IMR-90 (cell line): ENCODE measurements at regions not wholly inside any gene's neighbourhood (a gene's known extent, or its start where the extent isn't known, plus 50 kb on each side); places are given as distances from the start of the nearest gene placed in this dataset.

ENCODE experiments used
- ATAC-seq: fragments of 200-7000 bp; cut with Tn5 transposase; 2 replicates; pipeline ENCODE4 v1.9.1; 2020; ENCODE audit warnings: low read depth, mild to moderate bottlenecking, moderate library complexity
- BruUV-seq: library from RNA; stranded (reverse); fragments of 400-500 nt; replicated peaks from 2 replicates; lab custom pipeline; 2021; lab: Mats Ljungman, UMichigan
- CTCF ChIA-PET: fragments of 300-600 bp; formaldehyde crosslinking; extraction: SDS; loops from one replicate; lab custom pipeline; 2021; ENCODE audit warnings: antibody characterized with exemption; lab: Yijun Ruan, JAX
- POLR2A ChIA-PET: fragments of 300-600 bp; sonication (Branson Sonifier 250); formaldehyde crosslinking; loops from one replicate; lab custom pipeline; 2022; ENCODE audit warnings: antibody characterized with exemption; ENCODE audit not compliant: unreplicated experiment; lab: Charles Lee
- DNase-seq: peaks from one replicate; pipeline ENCODE4 v3.0.0; 2013
- H2AFZ ChIP-seq: replicated peaks from 2 replicates; pipeline ENCODE3; 2013; ENCODE audit warnings: low read length, mild to moderate bottlenecking; ENCODE audit not compliant: poor library complexity
- H2AK5ac ChIP-seq: 2 replicates; pipeline ENCODE4 v1.6.1; 2013; ENCODE audit warnings: low read depth, low read length, inconsistent platforms
- H2AK9ac ChIP-seq: replicated peaks from 2 replicates; pipeline ENCODE3; 2013; ENCODE audit warnings: mild to moderate bottlenecking, low read depth, low read length, moderate library complexity; ENCODE audit not compliant: poor library complexity
- H2BK120ac ChIP-seq: 2 replicates; pipeline ENCODE4 v1.6.1; 2013; ENCODE audit warnings: low read depth, low read length, inconsistent platforms
- H2BK15ac ChIP-seq: 3 replicates; pipeline ENCODE4 v1.6.1; 2013; ENCODE audit warnings: low read depth, low read length, inconsistent platforms
- H2BK20ac ChIP-seq: 2 replicates; pipeline ENCODE4 v1.6.1; 2013; ENCODE audit warnings: low read depth, mild to moderate bottlenecking, inconsistent platforms, low read length, moderate library complexity
- H2BK5ac ChIP-seq: 2 replicates; pipeline ENCODE4 v1.6.1; 2013; ENCODE audit warnings: mild to moderate bottlenecking, low read depth, low read length, inconsistent platforms; ENCODE audit not compliant: poor library complexity, severe bottlenecking
- H3K14ac ChIP-seq: replicated peaks from 2 replicates; pipeline ENCODE4 v1.6.1; 2013; ENCODE audit warnings: low read depth, low read length, inconsistent platforms
- H3K18ac ChIP-seq: 2 replicates; pipeline ENCODE4 v1.6.1; 2013; ENCODE audit warnings: low read depth, low read length, control low read depth
- H3K23ac ChIP-seq: 2 replicates; pipeline ENCODE4 v1.6.1; 2013; ENCODE audit warnings: low read depth, low read length, inconsistent platforms
- H3K27ac ChIP-seq: 2 replicates; pipeline ENCODE4 v1.5.1; 2013; ENCODE audit warnings: mild to moderate bottlenecking, control low read depth, low read length; ENCODE audit not compliant: insufficient read depth
- H3K27me3 ChIP-seq: 2 replicates; pipeline ENCODE4 v1.6.1; 2013; ENCODE audit warnings: low read length; ENCODE audit not compliant: control insufficient read depth, insufficient read depth
- H3K36me3 ChIP-seq: 2 replicates; pipeline ENCODE4 v1.6.1; 2013; ENCODE audit warnings: low read length, mixed read lengths; ENCODE audit not compliant: control insufficient read depth, insufficient read depth
- H3K4ac ChIP-seq: 2 replicates; pipeline ENCODE4 v1.6.1; 2013; ENCODE audit warnings: low read depth, low read length, inconsistent platforms
- H3K4me1 ChIP-seq: 2 replicates; pipeline ENCODE4 v1.6.1; 2013; ENCODE audit warnings: low read length, mixed read lengths; ENCODE audit not compliant: control insufficient read depth, insufficient read depth
- H3K4me2 ChIP-seq: 2 replicates; pipeline ENCODE4 v1.6.1; 2013; ENCODE audit warnings: low read depth, mild to moderate bottlenecking, control low read depth, low read length, moderate library complexity
- H3K4me3 ChIP-seq: 2 replicates; pipeline ENCODE4 v1.5.1; 2013; ENCODE audit warnings: low read depth, mild to moderate bottlenecking, control low read depth, low read length, moderate library complexity; ENCODE audit not compliant: insufficient read depth
- H3K56ac ChIP-seq: 2 replicates; pipeline ENCODE4 v1.6.1; 2013; ENCODE audit warnings: low read length, inconsistent platforms; ENCODE audit not compliant: insufficient read depth; ENCODE audit errors: extremely low read depth
- H3K79me1 ChIP-seq, 2 experiments: 2 replicates each; pipeline ENCODE4 v1.6.1; 2013; ENCODE audit warnings: low read length in 2 of 2, inconsistent platforms in 1 of 2, low read depth in 1 of 2
- H3K9ac ChIP-seq: 2 replicates; pipeline ENCODE4 v1.6.1; 2013; ENCODE audit warnings: low read depth, low read length, control low read depth
- H3K9me1 ChIP-seq: 2 replicates; pipeline ENCODE4 v1.6.1; 2013; ENCODE audit warnings: low read length, inconsistent platforms; ENCODE audit not compliant: insufficient read depth
- H3K9me3 ChIP-seq: 2 replicates; pipeline ENCODE4 v1.6.1; 2013; ENCODE audit warnings: low read length; ENCODE audit not compliant: control insufficient read depth, insufficient read depth
- H4K20me1 ChIP-seq: 2 replicates; pipeline ENCODE4 v1.6.1; 2013; ENCODE audit warnings: low read length, inconsistent platforms; ENCODE audit not compliant: insufficient read depth
- H4K5ac ChIP-seq: 2 replicates; pipeline ENCODE4 v1.6.1; 2013; ENCODE audit warnings: mild to moderate bottlenecking, low read depth, low read length, control low read depth
- H4K8ac ChIP-seq, 2 experiments: 2 replicates each; pipeline ENCODE4 v1.6.1; 2013; ENCODE audit warnings: low read depth in 2 of 2, low read length in 2 of 2, control low read depth in 1 of 2, inconsistent platforms in 1 of 2
- H4K91ac ChIP-seq: 2 replicates; pipeline ENCODE4 v1.6.1; 2013; ENCODE audit warnings: low read depth, low read length, inconsistent platforms; ENCODE audit not compliant: insufficient read depth
- CEBPB ChIP-seq: IDR thresholded peaks from 2 replicates; pipeline ENCODE4 v1.6.1; 2012; ENCODE audit warnings: low read depth, low read length, improper control_type of control experiment
- NFE2L2 ChIP-seq: fragments of 150-350 bp; IDR thresholded peaks from 2 replicates; pipeline ENCODE4 v1.6.1; 2016; ENCODE audit warnings: low read depth, mild to moderate bottlenecking, low read length
- POLR2A ChIP-seq: IDR thresholded peaks from 2 replicates; pipeline ENCODE4 v1.6.1; 2012; ENCODE audit warnings: mild to moderate bottlenecking, low read depth, low read length
- RAD21 ChIP-seq: IDR thresholded peaks from 2 replicates; pipeline ENCODE4 v1.6.1; 2012; ENCODE audit warnings: low read length, improper control_type of control experiment
- RCOR1 ChIP-seq: IDR thresholded peaks from 2 replicates; pipeline ENCODE4 v1.6.1; 2012; ENCODE audit warnings: mild to moderate bottlenecking, low read length, improper control_type of control experiment; ENCODE audit not compliant: insufficient replicate concordance
- WGBS, 2 experiments: methylation state at CpG; one replicate each; pipeline versions ENCODE4 v1.1.5 to v1.1.7; 2013; ENCODE audit warnings: missing lambda C conversion rate in 2 of 2; ENCODE audit not compliant: insufficient read length in 1 of 2; ENCODE audit errors: extremely low coverage in 2 of 2; 5-methylcytosine and 5-hydroxymethylcytosine counted together
- dilution Hi-C: fragments of 300-500 bp; cut with HindIII; formaldehyde crosslinking; loops from one replicate; pipeline ENCODE4 v1.14.3; 2018; ENCODE audit warnings: low sequenced_read_pairs; ENCODE audit not compliant: unreplicated experiment
- in situ Hi-C: fragments of 300-500 bp; cut with MboI; formaldehyde crosslinking; loops from 3 replicates; pipeline ENCODE4 v1.14.3; 2019; ENCODE audit warnings: low sequenced_read_pairs, inconsistent platforms, mixed read lengths
- intact Hi-C: fragments of 100-400 bp; cut with micrococcal nuclease; formaldehyde crosslinking; loops from 2 replicates; pipeline ENCODE4 v1.10.0; 2022

GRCh38 chr10:113473851-113474250, 79.0 kb upstream of the HABP2 start:
- H2BK120ac ChIP-seq: no peak overlapping the region
- ChIA-PET POLR2A (no interaction called here), CTCF (no interaction called here)
- no peaks in the 10 kb centered on the region for H3K79me1 ChIP-seq
- H3K4me1 ChIP-seq: no peaks in the 10 kb centered on the region
- no peaks in the 10 kb centered on the region for H4K20me1 ChIP-seq
- H3K14ac ChIP-seq: no peak overlapping the region
- TF ChIP-seq NFE2L2: no peak
- TF ChIP-seq RAD21: no peak
- TF ChIP-seq POLR2A: no peak
- TF ChIP-seq RCOR1: no peak
- no peak for TF ChIP-seq CEBPB
- H3K9ac ChIP-seq: no peak overlapping the region
- H3K4ac ChIP-seq: no peak overlapping the region
- no peak overlapping the region for H2BK15ac ChIP-seq
- no peak overlapping the region for H2AK5ac ChIP-seq
- WGBS, 2 experiments: no CpG with 5 or more reads among the region's 3 CpGs
- H4K91ac ChIP-seq: no peak overlapping the region
- no peak overlapping the region for H3K23ac ChIP-seq
- H3K36me3 ChIP-seq: no peaks in the 10 kb centered on the region
- H3K9me3 ChIP-seq: peaks cover 2% of the 10 kb centered on the region
- no peak overlapping the region for H2BK5ac ChIP-seq
- no peak overlapping the region for H3K4me3 ChIP-seq
- intact Hi-C loops: no loop called here
- no peak overlapping the region for H3K56ac ChIP-seq
- no peak overlapping the region for H2BK20ac ChIP-seq
- no peaks in the 10 kb centered on the region for H3K9me1 ChIP-seq
- no peak overlapping the region for H4K8ac ChIP-seq
- H2AFZ ChIP-seq: no peak overlapping the region
- no peak overlapping the region for H4K5ac ChIP-seq
- no TSS peak for BruUV-seq
- dilution Hi-C loops: no loop called here
- in situ Hi-C loops: no loop called here
- H3K18ac ChIP-seq: no peak overlapping the region
- H3K27me3 ChIP-seq: no peaks in the 10 kb centered on the region
- no peak overlapping the region for H2AK9ac ChIP-seq
- DNase-seq (no peak), ATAC-seq (no peak)
- no peak overlapping the region for H3K27ac ChIP-seq
- no peak overlapping the region for H3K4me2 ChIP-seq
